H9 (cell line): ENCODE measurements at regions not wholly inside any gene's neighbourhood (a gene's known extent, or its start where the extent isn't known, plus 50 kb on each side); places are given as distances from the start of the nearest gene placed in this dataset.

Experiments
- DNase-seq: peaks from one replicate; pipeline ENCODE4 v3.0.0-alpha.2; 2017
- H2AFZ ChIP-seq: one replicate; pipeline ENCODE4 v1.6.1; 2013; ENCODE audit warnings: mild to moderate bottlenecking, low read length, control low read depth, moderate library complexity
- H2AK5ac ChIP-seq: 2 replicates; pipeline ENCODE4 v1.6.1; 2013; ENCODE audit warnings: low read length, control low read depth, mixed read lengths; ENCODE audit not compliant: insufficient read length
- H2BK120ac ChIP-seq: one replicate; pipeline ENCODE4 v1.6.1; 2013; ENCODE audit warnings: low read depth, mild to moderate bottlenecking, low read length, control low read depth, inconsistent platforms; ENCODE audit not compliant: poor library complexity, severe bottlenecking
- H2BK12ac ChIP-seq: 2 replicates; pipeline ENCODE4 v1.6.1; 2013; ENCODE audit warnings: low read length, control low read depth, mixed read lengths, low read depth; ENCODE audit not compliant: insufficient read length
- H2BK15ac ChIP-seq: 2 replicates; pipeline ENCODE4 v1.6.1; 2013; ENCODE audit warnings: low read depth, low read length, control low read depth
- H2BK20ac ChIP-seq: one replicate; pipeline ENCODE4 v1.6.1; 2013; ENCODE audit warnings: low read depth, mild to moderate bottlenecking, low read length, control low read depth, inconsistent platforms; ENCODE audit not compliant: poor library complexity, severe bottlenecking
- H2BK5ac ChIP-seq: 2 replicates; pipeline ENCODE4 v1.6.1; 2013; ENCODE audit warnings: low read length, control low read depth, mixed read lengths; ENCODE audit not compliant: insufficient read length
- H3K14ac ChIP-seq: 2 replicates; pipeline ENCODE4 v1.6.1; 2013; ENCODE audit warnings: low read length, control low read depth; ENCODE audit not compliant: insufficient read depth
- H3K18ac ChIP-seq: 2 replicates; pipeline ENCODE4 v1.6.1; 2013; ENCODE audit warnings: low read depth, mild to moderate bottlenecking, mixed read lengths, low read length, control low read depth; ENCODE audit not compliant: insufficient read length
- H3K23ac ChIP-seq: 2 replicates; pipeline ENCODE4 v1.6.1; 2013; ENCODE audit warnings: low read length, control low read depth, mixed read lengths, low read depth; ENCODE audit not compliant: insufficient read length
- H3K23me2 ChIP-seq: 2 replicates; pipeline ENCODE4 v1.6.1; 2013; ENCODE audit warnings: low read depth, mild to moderate bottlenecking, mixed read lengths, low read length, control low read depth; ENCODE audit not compliant: insufficient read length, poor library complexity, severe bottlenecking
- H3K27ac ChIP-seq: 2 replicates; pipeline ENCODE4 v1.5.1; 2013; ENCODE audit warnings: low read length, control low read depth, mixed read lengths, low read depth; ENCODE audit not compliant: insufficient read length
- H3K27me3 ChIP-seq: 2 replicates; pipeline ENCODE4 v1.6.1; 2013; ENCODE audit warnings: low read length, control low read depth, inconsistent platforms; ENCODE audit not compliant: insufficient read depth
- H3K4ac ChIP-seq: 2 replicates; pipeline ENCODE4 v1.6.1; 2013; ENCODE audit warnings: low read depth, mild to moderate bottlenecking, control low read depth, inconsistent platforms, low read length, moderate library complexity
- H3K4me1 ChIP-seq: 2 replicates; pipeline ENCODE4 v1.6.1; 2013; ENCODE audit warnings: low read length, control low read depth, inconsistent platforms; ENCODE audit not compliant: insufficient read depth
- H3K4me2 ChIP-seq: 2 replicates; pipeline ENCODE4 v1.6.1; 2013; ENCODE audit warnings: low read length, control low read depth, mixed read lengths; ENCODE audit not compliant: insufficient read length, insufficient read depth
- H3K56ac ChIP-seq: 2 replicates; pipeline ENCODE4 v1.6.1; 2013; ENCODE audit warnings: low read depth, mild to moderate bottlenecking, mixed read lengths, low read length, control low read depth; ENCODE audit not compliant: insufficient read length
- H3K79me1 ChIP-seq: 2 replicates; pipeline ENCODE4 v1.6.1; 2013; ENCODE audit warnings: low read depth, mild to moderate bottlenecking, moderate library complexity, low read length, control low read depth, inconsistent platforms; ENCODE audit not compliant: insufficient read depth, poor library complexity, severe bottlenecking
- H3K79me2 ChIP-seq: 2 replicates; pipeline ENCODE4 v1.6.1; 2013; ENCODE audit warnings: low read length, control low read depth, inconsistent platforms; ENCODE audit not compliant: insufficient read depth
- H3K9ac ChIP-seq: 2 replicates; pipeline ENCODE4 v1.6.1; 2013; ENCODE audit warnings: low read length, control low read depth, mixed read lengths; ENCODE audit not compliant: insufficient read length; ENCODE audit errors: extremely low read depth
- H3K9me3 ChIP-seq: one replicate; pipeline ENCODE4 v1.6.1; 2013; ENCODE audit warnings: low read depth, low read length, inconsistent platforms; ENCODE audit not compliant: control insufficient read depth
- H3T11ph ChIP-seq: one replicate; pipeline ENCODE4 v1.6.1; 2013; ENCODE audit warnings: mild to moderate bottlenecking, low read length, control low read depth, inconsistent platforms
- H4K20me1 ChIP-seq: one replicate; pipeline ENCODE4 v1.6.1; 2013; ENCODE audit not compliant: control insufficient read depth, insufficient read length, insufficient read depth
- H4K5ac ChIP-seq: 2 replicates; pipeline ENCODE4 v1.6.1; 2013; ENCODE audit warnings: low read depth, mild to moderate bottlenecking, mixed read lengths, low read length, control low read depth; ENCODE audit not compliant: insufficient read length
- H4K8ac ChIP-seq: replicated peaks from 2 replicates; pipeline ENCODE4 v1.6.1; 2013; ENCODE audit warnings: low read length, control low read depth, mixed read lengths, low read depth; ENCODE audit not compliant: insufficient read length
- H4K91ac ChIP-seq: 2 replicates; pipeline ENCODE4 v1.6.1; 2013; ENCODE audit warnings: low read depth, mild to moderate bottlenecking, moderate library complexity, mixed read lengths, low read length, control low read depth; ENCODE audit not compliant: insufficient read length
- H3K27ac Mint-ChIP-seq, 3 experiments: 2 replicates in 2 of 3; 3 replicates in 1 of 3; pipeline ENCODE4 v1.8.0; 2020 to 2021; ENCODE audit warnings: mixed read lengths in 3 of 3, mild to moderate bottlenecking in 1 of 3, moderate library complexity in 1 of 3
- H3K27me3 Mint-ChIP-seq: 2 replicates; pipeline ENCODE4 v1.8.0; 2021; ENCODE audit warnings: low read depth, mild to moderate bottlenecking, moderate library complexity, mixed read lengths
- H3K36me3 Mint-ChIP-seq, 3 experiments: 2 replicates in 2 of 3; 3 replicates in 1 of 3; pipeline ENCODE4 v1.8.0; 2020 to 2021; ENCODE audit warnings: low read depth in 3 of 3, mixed read lengths in 3 of 3; ENCODE audit not compliant: insufficient read depth in 1 of 3
- H3K4me1 Mint-ChIP-seq, 2 experiments: 2 replicates each; pipeline ENCODE4 v1.8.0; 2020; ENCODE audit warnings: mixed read lengths in 2 of 2
- H3K4me3 Mint-ChIP-seq, 2 experiments: 2 replicates in 1 of 2; 3 replicates in 1 of 2; pipeline ENCODE4 v1.8.0; 2020 to 2021; ENCODE audit warnings: mild to moderate bottlenecking in 2 of 2, mixed read lengths in 2 of 2, moderate library complexity in 1 of 2
- H3K9me3 Mint-ChIP-seq, 2 experiments: 2 replicates in 1 of 2; 3 replicates in 1 of 2; pipeline ENCODE4 v1.8.0; 2020; ENCODE audit warnings: mild to moderate bottlenecking in 2 of 2, mixed read lengths in 2 of 2, moderate library complexity in 1 of 2
- CTCF ChIP-seq: fragments of 200-600 bp; sonication (generic); conservative IDR thresholded peaks from 3 replicates; pipeline ENCODE4 v1.8.0; 2021; ENCODE audit warnings: antibody characterized with exemption, mild to moderate bottlenecking
- WGBS: extraction: QIAGEN DNeasy Blood & Tissue Kit; methylation state at CpG from one replicate; pipeline ENCODE4 v1.1.7; 2013; ENCODE audit warnings: missing lambda C conversion rate, low lambda C conversion rate, mixed read lengths; ENCODE audit not compliant: insufficient read length; ENCODE audit errors: extremely low coverage; 5-methylcytosine and 5-hydroxymethylcytosine counted together

GRCh38 chr10:128599538-128599937 is 473.3 kb upstream of the MKI67 start:
- Histone ChIP-seq H2BK5ac (no peak overlapping the region), H4K5ac (no peak overlapping the region), H3K14ac (no peak overlapping the region), H2BK15ac (no peak overlapping the region), H3K9ac (no peak overlapping the region), H4K91ac (no peak overlapping the region), H2BK12ac (no peak overlapping the region), H3K4ac (no peak overlapping the region), H3K79me1 (no peaks in the 10 kb centered on the region), H4K8ac (no peak overlapping the region), H2BK120ac (no peak overlapping the region), H3K79me2 (no peaks in the 10 kb centered on the region), H3T11ph (no peak overlapping the region), H3K4me1 (no peaks in the 10 kb centered on the region), H4K20me1 (no peaks in the 10 kb centered on the region), H3K18ac (no peak overlapping the region), H2AK5ac (no peak overlapping the region), H3K9me3 (no peaks in the 10 kb centered on the region), H3K4me2 (no peak overlapping the region), H3K23ac (no peak overlapping the region), H2AFZ (no peak overlapping the region), H2BK20ac (no peak overlapping the region), H3K56ac (no peak overlapping the region), H3K27ac (no peak overlapping the region), H3K27me3 (no peaks in the 10 kb centered on the region), H3K23me2 (no peaks in the 10 kb centered on the region)
- Mint-ChIP-seq H3K27me3 (peaks cover 2% of the 10 kb centered on the region), H3K4me3 (no peak overlapping the region), H3K27ac (no peak overlapping the region), H3K4me1 (no peaks in the 10 kb centered on the region), H3K36me3 (peaks cover 0 to 15% (median 2%) of the 10 kb centered on the region in 3 experiments; a peak in 3 of 7 replicates), H3K9me3 (peaks cover 12 to 17% of the 10 kb centered on the region in 2 experiments; a peak in 4 of 5 replicates)
- no peak for TF ChIP-seq CTCF
- no peak for DNase-seq
- WGBS = no CpG with 5 or more reads among the region's 4 CpGs
